Neural crest cell (in vitro differentiated cells): ENCODE measurements at regions not wholly inside any gene's neighbourhood (a gene's known extent, or its start where the extent isn't known, plus 50 kb on each side); places are given as distances from the start of the nearest gene placed in this dataset.

Experiments used
- DNase-seq: peaks from one replicate; pipeline ENCODE4 v3.0.0; 2021; ENCODE audit warnings: low read depth, mixed read lengths, low spot score
- H3K27ac Mint-ChIP-seq: one replicate; pipeline ENCODE4 v1.8.0; 2021; ENCODE audit warnings: mild to moderate bottlenecking, mixed read lengths; ENCODE audit not compliant: unreplicated experiment
- H3K27me3 Mint-ChIP-seq: 2 replicates; pipeline ENCODE4 v1.8.0; 2021; ENCODE audit warnings: low read depth, mild to moderate bottlenecking, mixed read lengths
- H3K36me3 Mint-ChIP-seq: 2 replicates; pipeline ENCODE4 v1.8.0; 2021; ENCODE audit warnings: low read depth, mild to moderate bottlenecking, mixed read lengths
- H3K4me1 Mint-ChIP-seq: 2 replicates; pipeline ENCODE4 v1.8.0; 2021; ENCODE audit warnings: mixed read lengths
- H3K4me3 Mint-ChIP-seq: one replicate; pipeline ENCODE4 v1.8.0; 2021; ENCODE audit warnings: mild to moderate bottlenecking, mixed read lengths
- H3K9me3 Mint-ChIP-seq: 2 replicates; pipeline ENCODE4 v1.8.0; 2021; ENCODE audit warnings: mixed read lengths
- TF ChIP-seq, protein P1 (sequence below): fragments of 200-600 bp; sonication (generic); conservative IDR thresholded peaks from 2 replicates; pipeline ENCODE4 v1.5.0; 2021; ENCODE audit warnings: antibody characterized with exemption, mild to moderate bottlenecking

DNA sequence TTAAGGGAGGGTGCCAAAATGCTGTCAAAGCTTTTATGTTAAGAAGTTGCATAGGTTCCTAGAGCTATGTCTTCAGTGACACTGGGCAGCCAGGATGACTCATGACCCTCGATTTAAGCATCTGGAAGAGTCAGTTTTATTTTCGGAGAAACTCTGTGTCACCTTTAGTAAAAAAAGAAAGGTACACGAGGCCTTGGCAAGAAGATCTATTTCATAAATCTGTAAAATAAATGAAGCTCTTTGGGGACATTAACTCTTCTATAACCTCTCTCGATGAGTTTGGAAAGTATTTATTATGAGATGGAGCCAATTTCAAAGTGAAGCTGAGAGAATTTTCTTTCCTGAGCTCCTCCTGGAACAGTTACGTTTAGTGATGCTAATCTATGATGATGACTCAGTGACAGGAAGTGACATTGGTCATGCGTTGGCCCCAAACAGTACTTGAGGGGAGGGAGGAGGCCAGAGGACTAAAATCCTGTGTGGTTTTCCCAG is 156.5 kb downstream of the HLX start:
- H3K36me3 Mint-ChIP-seq, result no peaks in the 10 kb centered on the region
- no peaks in the 10 kb centered on the region for H3K4me1 Mint-ChIP-seq
- no peak for DNase-seq
- H3K4me3 Mint-ChIP-seq, result no peak overlapping the region
- no peaks in the 10 kb centered on the region for H3K9me3 Mint-ChIP-seq
- TF ChIP-seq, protein P1, sequence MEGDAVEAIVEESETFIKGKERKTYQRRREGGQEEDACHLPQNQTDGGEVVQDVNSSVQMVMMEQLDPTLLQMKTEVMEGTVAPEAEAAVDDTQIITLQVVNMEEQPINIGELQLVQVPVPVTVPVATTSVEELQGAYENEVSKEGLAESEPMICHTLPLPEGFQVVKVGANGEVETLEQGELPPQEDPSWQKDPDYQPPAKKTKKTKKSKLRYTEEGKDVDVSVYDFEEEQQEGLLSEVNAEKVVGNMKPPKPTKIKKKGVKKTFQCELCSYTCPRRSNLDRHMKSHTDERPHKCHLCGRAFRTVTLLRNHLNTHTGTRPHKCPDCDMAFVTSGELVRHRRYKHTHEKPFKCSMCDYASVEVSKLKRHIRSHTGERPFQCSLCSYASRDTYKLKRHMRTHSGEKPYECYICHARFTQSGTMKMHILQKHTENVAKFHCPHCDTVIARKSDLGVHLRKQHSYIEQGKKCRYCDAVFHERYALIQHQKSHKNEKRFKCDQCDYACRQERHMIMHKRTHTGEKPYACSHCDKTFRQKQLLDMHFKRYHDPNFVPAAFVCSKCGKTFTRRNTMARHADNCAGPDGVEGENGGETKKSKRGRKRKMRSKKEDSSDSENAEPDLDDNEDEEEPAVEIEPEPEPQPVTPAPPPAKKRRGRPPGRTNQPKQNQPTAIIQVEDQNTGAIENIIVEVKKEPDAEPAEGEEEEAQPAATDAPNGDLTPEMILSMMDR, result no peak
- H3K27ac Mint-ChIP-seq, result no peak overlapping the region
- H3K27me3 Mint-ChIP-seq, result no peaks in the 10 kb centered on the region

DNA sequence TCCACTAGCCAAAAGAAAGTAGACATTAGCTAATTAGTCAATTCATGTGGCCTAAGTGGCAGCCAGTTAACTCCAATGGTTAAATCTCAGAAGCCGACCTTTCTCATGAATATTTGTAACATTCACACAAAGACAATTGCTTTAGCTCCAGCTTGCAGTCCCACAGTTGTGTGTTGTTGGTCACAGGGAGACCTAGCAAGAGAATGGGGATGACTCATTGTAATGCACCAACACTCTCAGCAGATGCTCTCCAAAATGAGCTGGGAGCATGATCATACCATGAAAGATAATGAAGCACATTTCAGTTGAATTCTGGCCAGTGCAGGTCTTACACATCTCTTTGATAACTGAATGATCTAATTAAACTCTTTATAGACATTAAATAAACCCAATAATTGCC is 160.4 kb downstream of the HLX start:
- no peak overlapping the region for H3K4me3 Mint-ChIP-seq
- H3K36me3 Mint-ChIP-seq, result no peaks in the 10 kb centered on the region
- H3K9me3 Mint-ChIP-seq, result no peaks in the 10 kb centered on the region
- no peak overlapping the region for H3K27ac Mint-ChIP-seq
- no peak for DNase-seq
- TF ChIP-seq, protein P1, result no peak
- H3K27me3 Mint-ChIP-seq, result no peaks in the 10 kb centered on the region
- H3K4me1 Mint-ChIP-seq, result no peaks in the 10 kb centered on the region

DNA sequence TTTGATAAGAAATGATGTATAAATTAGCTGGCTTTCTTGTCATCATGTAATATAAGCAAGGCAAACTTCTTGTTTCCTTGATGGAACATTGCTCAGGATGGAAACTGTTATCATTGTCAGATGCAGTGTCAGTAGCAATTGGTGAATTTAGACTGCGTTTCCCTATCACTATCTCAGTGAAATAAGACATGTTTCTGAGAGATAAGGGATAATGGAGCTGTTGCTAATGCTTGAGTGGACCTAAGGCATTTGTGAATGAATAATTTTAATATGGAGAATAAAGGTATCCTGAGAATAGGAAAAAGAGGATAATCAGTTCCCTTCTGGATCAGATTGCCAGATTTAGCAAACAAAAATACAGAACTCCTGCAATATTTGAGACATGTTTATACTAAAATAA is 160.9 kb downstream of the HLX start:
- no peaks in the 10 kb centered on the region for H3K9me3 Mint-ChIP-seq
- H3K27me3 Mint-ChIP-seq, result no peaks in the 10 kb centered on the region
- H3K36me3 Mint-ChIP-seq, result no peaks in the 10 kb centered on the region
- H3K4me1 Mint-ChIP-seq, result no peaks in the 10 kb centered on the region
- H3K27ac Mint-ChIP-seq, result no peak overlapping the region
- no peak for DNase-seq
- H3K4me3 Mint-ChIP-seq, result no peak overlapping the region
- TF ChIP-seq, protein P1, result no peak

DNA sequence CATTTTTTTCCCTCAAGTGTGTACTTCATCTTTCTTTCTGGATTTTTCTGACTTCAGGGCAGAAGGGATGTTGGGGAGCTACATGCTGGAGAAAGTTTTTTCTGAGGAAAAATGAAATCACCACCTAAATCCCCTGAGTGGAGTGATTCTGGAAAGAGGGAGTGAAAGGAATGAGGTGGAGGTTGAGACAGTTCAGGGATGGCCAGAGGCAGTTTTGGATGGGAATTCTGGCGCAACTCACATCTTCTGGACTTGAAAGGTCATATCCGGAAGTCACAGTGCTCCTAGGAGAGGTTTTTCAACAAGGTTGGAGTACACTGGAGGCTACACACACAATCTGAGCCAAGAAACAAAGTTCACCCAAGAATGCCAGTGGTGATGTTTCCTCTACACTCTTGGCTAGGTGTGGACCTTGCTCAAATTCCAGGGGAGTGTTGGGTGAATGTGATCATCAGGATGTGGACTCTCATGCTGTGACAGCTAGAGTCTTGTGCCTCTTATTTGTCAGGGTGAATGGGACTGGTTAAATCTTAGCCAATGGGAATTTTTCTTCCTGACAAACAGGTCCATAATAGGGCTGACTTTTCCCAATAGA is 161.5 kb downstream of the HLX start:
- no peaks in the 10 kb centered on the region for H3K27me3 Mint-ChIP-seq
- no peaks in the 10 kb centered on the region for H3K4me1 Mint-ChIP-seq

DNA sequence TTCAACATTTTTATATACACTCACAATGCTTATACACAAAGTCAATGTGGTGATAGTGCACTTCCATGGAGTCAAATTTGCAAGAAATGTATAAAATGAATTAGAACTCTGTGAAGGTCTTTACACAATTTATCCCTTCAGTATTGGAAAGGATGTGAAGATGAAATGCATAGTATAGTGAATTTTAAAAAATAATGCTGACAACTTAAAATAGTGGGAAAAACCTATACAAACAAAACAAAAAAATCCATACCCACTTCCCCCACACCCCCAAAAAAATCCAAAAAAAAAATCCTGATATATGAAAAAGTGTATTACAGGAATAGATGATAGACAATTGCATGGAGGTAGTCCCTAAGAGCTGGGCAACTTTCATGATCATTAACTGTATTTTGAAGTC is 165.3 kb downstream of the HLX start:
- no peaks in the 10 kb centered on the region for H3K4me1 Mint-ChIP-seq
- no peak for DNase-seq
- H3K9me3 Mint-ChIP-seq, result peaks cover 8% of the 10 kb centered on the region
- no peak overlapping the region for H3K27ac Mint-ChIP-seq
- no peak overlapping the region for H3K4me3 Mint-ChIP-seq
- H3K36me3 Mint-ChIP-seq, result no peaks in the 10 kb centered on the region
- TF ChIP-seq, protein P1, result no peak
- peaks cover 10% of the 10 kb centered on the region for H3K27me3 Mint-ChIP-seq

More for the DNA sequence above, 161.5 kb downstream of the HLX start:
- H3K4me3 Mint-ChIP-seq, result no peak overlapping the region
- TF ChIP-seq, protein P1, result no peak
- no peaks in the 10 kb centered on the region for H3K36me3 Mint-ChIP-seq
- no peak overlapping the region for H3K27ac Mint-ChIP-seq
- H3K9me3 Mint-ChIP-seq, result no peaks in the 10 kb centered on the region
- no peak for DNase-seq
